GM21786 (cell line): ENCODE measurements at regions not wholly inside any gene's neighbourhood (a gene's known extent, or its start where the extent isn't known, plus 50 kb on each side); places are given as distances from the start of the nearest gene placed in this dataset.
"Not testable (repeated sequence)": the region's sequence is repeated elsewhere in the genome, so short reads cannot be mapped to it uniquely, and the experiment has no call there.

ENCODE experiments used
- ATAC-seq: cut with Tn5 transposase; IDR thresholded peaks from one replicate; pipeline ENCODE4 v1.9.1; 2021; ENCODE audit not compliant: unreplicated experiment

GRCh38 chr6:98416027-98416426 is 418.3 kb upstream of the POU3F2 start:
- ATAC-seq = no peak

- ATAC-seq = not testable (repeated sequence)
These were observed 417.7 kb upstream of the POU3F2 start for GRCh38 chr6:98416497-98417158.

DNA sequence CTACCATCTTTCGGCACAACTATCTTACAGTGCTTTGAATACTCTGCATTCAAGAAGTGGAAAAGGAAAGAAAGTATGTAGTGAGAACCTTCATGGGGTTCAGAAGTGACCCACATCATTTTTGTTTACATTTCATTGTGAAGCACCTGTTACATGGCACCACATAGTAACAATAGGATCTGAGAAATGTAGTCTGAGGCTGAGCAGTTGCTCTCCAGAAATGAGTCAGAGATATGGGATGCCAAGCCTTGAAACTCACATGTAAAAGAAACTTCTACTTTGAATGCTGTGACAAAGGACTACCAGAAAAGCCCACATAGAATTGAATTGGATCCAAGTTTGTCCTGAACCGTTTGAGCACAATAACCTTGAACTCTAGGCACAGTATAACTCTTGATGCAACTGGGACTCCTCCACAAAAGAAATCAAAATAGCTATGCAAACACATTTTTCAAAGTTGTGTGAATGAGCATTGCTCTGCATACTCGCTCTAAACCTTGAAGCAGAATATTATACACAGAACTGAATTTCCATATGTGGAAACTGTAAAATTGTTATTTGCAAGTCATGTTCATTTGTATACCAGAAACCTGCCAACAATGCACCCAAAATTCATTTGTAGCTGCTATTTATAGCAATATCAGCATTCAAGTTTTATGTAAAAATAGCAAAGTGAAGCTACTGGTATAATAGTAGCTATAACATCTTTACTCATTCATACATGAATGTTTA is 400.9 kb upstream of the POU3F2 start:
- ATAC-seq = peak; percentile 89

GRCh38 chr6:98443633-98444032 is 390.7 kb upstream of the POU3F2 start:
- no peak for ATAC-seq

GRCh38 chr6:98452685-98453084 is 381.7 kb upstream of the POU3F2 start:
- no peak for ATAC-seq

DNA sequence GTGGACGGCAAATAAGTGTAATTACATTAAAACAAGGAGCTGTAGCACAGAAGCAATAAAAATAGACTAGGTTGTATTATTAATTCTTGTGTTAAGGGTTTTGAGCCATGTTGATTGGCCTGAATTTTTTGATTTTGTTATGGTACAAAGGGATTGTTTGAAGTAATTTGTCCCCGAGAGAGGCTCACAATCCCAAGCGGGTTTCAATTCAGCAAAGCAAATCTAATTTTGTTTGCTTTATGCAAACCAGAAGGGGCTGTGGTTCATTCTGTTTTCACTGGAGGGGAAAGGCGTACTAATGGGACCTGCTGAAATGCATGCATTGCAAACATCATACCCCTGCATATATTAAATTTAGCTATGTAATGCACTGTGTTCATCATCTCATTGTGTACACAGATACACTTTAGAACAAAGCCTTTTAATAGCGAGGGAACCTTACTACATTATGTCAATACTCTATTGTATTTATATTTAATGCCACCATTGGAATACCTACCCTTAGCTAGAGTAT is 379.5 kb upstream of the POU3F2 start:
- ATAC-seq = no peak

DNA sequence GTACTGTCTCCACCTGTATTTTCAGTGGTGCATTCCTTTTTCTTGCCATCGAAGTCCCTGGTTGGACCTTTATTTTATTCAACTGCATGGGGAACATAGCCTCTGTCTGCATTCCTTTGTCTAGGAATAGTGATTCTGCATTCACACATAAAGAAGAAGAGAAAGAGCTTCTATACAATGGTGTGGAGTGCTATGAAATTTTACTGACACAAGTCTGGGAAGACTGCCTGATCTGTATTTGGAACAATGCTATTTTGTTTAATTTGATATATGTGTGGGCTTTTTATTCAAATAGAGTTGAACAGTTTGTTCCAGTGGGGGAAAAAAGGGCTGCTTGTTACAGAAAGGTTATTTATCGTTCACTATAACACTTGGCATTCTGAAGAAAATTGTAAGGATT is 375.7 kb upstream of the POU3F2 start:
- no peak for ATAC-seq

- ATAC-seq = no peak
These were observed 371.1 kb upstream of the POU3F2 start for GRCh38 chr6:98463038-98464000.

GRCh38 chr6:98467091-98467490 is 367.3 kb upstream of the POU3F2 start:
- no peak for ATAC-seq

DNA sequence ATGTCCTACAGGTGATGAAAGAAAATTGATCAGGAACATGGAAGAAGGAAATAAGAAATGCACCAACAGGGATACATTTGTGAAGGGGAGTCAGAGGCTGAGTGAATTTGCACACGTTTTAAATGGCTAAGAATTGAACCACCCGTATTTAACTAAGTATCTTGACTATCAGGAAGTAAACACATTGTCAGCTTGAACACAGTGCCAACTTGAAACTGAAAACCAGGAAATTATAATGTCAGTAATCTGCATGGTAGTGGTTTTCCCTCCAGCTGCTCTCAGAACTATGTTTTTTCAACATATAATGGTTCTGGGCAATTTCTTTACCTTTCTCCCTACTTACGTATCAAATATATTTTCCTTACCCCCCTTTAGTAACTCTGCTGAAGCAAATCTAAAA is 366.5 kb upstream of the POU3F2 start:
- no peak for ATAC-seq

DNA sequence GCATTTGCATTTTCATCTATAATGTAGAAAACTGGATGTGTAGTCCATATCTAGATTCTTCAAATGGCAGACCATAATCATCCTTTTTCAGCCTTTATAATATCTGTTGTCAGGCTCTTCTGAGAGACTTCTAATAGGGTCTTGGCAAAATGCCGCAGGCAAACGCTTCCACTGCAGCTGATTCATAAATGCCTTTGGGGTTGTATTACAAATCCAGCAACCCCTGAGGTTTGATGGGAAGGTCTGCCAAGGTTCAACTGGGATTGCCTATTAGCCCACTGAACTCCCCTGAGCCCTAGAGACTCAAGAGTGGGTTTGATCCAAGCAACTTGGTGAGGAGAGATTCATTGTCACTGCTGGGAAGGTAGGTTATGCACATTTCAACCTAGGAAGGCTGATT is 365.2 kb upstream of the POU3F2 start:
- ATAC-seq = no peak

DNA sequence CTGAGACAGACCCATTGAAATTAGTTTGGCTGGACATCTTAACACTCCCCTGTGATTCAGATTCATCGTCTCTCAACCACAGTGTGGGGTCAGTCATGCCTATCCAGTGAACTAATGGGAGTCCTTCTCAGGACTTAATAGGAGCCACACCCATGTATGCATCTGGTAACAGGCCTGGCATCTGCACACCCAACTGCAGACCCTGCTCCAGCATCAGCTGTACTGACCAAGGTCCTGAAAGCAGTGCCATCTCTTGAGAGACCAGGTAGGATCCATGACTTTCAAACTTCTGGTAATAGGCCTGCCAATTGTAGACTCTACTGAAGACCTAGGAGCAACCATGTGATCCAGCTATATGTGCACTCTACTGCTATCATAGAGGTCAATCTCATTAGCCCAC is 363.6 kb upstream of the POU3F2 start:
- no peak for ATAC-seq

DNA sequence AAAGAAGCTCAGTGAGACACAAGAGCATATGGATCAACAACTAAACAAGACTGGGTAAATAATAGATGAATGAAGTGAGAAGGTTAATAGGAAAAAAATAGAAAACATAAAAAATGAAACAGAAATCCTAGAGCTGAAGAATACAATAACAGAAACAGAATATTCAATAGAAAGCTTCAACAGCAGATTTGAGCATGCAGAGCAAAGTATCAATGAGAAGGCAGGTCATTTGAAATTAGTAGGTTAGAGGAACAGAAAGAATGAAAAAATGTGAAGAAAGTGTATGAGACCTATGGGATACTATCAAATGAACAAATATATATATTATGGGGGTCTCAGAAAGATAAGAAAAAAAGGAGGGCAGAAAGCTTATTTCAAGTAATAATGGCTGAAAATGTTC is 362.9 kb upstream of the POU3F2 start:
- ATAC-seq = no peak

GRCh38 chr6:98477231-98477630 is 357.1 kb upstream of the POU3F2 start:
- no peak for ATAC-seq

DNA sequence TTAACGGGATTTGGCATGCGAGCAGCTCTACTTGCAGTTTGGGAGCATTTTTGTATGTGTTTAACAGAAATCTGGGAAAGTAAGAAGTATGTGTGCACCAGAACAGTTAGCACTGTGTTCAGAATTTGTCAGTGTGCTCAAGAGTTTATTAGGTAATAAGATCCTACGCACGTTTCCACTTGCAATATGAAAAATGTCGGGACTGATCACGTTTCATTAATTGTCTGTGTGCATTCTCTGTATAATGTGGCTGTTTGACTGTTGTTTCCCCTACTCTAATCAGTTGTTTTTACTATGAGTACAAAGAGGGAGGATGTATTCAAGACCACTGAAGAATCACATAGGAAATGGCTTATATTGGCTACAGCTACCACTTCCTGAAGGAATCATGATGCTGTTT is 349.7 kb upstream of the POU3F2 start:
- no peak for ATAC-seq

- ATAC-seq = no peak
These were observed 348.8 kb upstream of the POU3F2 start for GRCh38 chr6:98485593-98485992.

DNA sequence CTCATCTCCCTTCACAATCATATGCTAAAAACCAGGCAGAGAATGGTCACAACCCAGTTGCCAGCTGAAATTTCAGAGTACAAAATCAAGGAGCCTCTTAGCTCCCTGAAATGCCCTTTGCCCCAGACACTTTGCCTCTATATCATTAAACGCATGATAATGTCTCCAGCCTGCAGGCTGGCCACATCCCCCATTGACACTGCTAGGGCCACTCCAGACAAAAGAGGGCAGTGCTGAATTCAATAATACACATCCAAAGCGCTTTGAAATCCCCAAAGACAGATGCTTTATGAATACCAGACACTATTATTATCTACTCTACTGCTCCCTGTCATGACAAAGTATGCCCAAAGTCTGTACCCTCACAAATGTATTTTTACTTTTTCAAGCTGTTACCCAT is 348.3 kb upstream of the POU3F2 start:
- no peak for ATAC-seq

DNA sequence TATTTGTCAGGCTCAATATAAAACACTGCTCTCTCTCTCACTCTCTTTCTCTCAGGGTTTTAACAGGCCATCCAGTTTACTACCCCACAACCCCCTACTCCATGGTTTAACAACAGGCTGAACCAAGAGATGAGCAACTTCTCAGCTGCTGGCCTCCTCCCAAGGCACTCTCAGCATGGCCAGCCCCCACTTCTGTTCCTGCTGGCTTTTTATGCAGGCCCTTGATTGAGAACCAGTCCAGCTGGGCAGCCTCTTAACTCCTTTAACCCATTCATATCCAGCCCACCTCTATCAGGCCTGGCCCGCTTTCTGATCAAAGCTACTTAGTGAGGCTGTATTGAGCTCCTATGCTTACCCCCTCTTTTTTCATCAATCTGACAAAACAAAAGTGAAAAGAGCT is 346.8 kb upstream of the POU3F2 start:
- no peak for ATAC-seq

- ATAC-seq = no peak
These were observed 336.1 kb upstream of the POU3F2 start for GRCh38 chr6:98498144-98498775.

- ATAC-seq = no peak
These were observed 335.5 kb upstream of the POU3F2 start for GRCh38 chr6:98498866-98499265.
